Neural cell (in vitro differentiated cells): ENCODE measurements at regions not wholly inside any gene's neighbourhood (a gene's known extent, or its start where the extent isn't known, plus 50 kb on each side); places are given as distances from the start of the nearest gene placed in this dataset.

Experiments
- H2AFZ ChIP-seq: fragments of 200-600, 300-800 bp; sonication (generic), shearing (Covaris generic); 2 replicates; pipeline ENCODE4 v1.6.0; 2014; ENCODE audit warnings: low read depth, mild to moderate bottlenecking, antibody characterized with exemption, low read length, moderate library complexity
- H3F3A ChIP-seq: fragments of 200-600 bp; shearing (Covaris generic); 2 replicates; pipeline ENCODE4 v1.6.1; 2016; ENCODE audit warnings: mild to moderate bottlenecking, moderate library complexity, mixed read lengths, antibody characterized with exemption, low read length; ENCODE audit not compliant: insufficient read depth, poor library complexity, severe bottlenecking
- H3K27ac ChIP-seq: fragments of 200-600, 300-800 bp; sonication (generic), shearing (Covaris generic); 2 replicates; pipeline ENCODE4 v1.5.1; 2014; ENCODE audit warnings: mild to moderate bottlenecking, low read length, moderate library complexity
- H3K27me3 ChIP-seq: fragments of 300-800, 200-600 bp; sonication (generic), shearing (Covaris generic); 2 replicates; pipeline ENCODE4 v1.6.0; 2014; ENCODE audit warnings: mild to moderate bottlenecking, low read depth, low read length, moderate library complexity; ENCODE audit not compliant: insufficient read depth
- H3K36me3 ChIP-seq: fragments of 300-800, 200-600 bp; sonication (generic), shearing (Covaris generic); 2 replicates; pipeline ENCODE4 v1.5.1; 2014; ENCODE audit warnings: mild to moderate bottlenecking, antibody characterized with exemption, low read length, moderate library complexity; ENCODE audit not compliant: insufficient read depth
- H3K4me2 ChIP-seq: fragments of 300-800, 200-600 bp; sonication (generic), shearing (Covaris generic); 2 replicates; pipeline ENCODE4 v1.6.0; 2014; ENCODE audit warnings: mild to moderate bottlenecking, low read length
- H3K4me3 ChIP-seq: fragments of 300-800, 200-600 bp; sonication (generic), shearing (Covaris generic); 2 replicates; pipeline ENCODE4 v1.5.1; 2014; ENCODE audit warnings: mild to moderate bottlenecking, low read length, moderate library complexity
- H3K79me2 ChIP-seq: fragments of 200-600 bp; shearing (Covaris generic); replicated peaks from 2 replicates; pipeline ENCODE4 v1.6.0; 2014; ENCODE audit warnings: mild to moderate bottlenecking, low read length, moderate library complexity; ENCODE audit not compliant: insufficient read depth
- H3K9ac ChIP-seq: fragments of 300-800, 200-600 bp; sonication (generic), shearing (Covaris generic); 2 replicates; pipeline ENCODE4 v1.6.1; 2016; ENCODE audit warnings: mild to moderate bottlenecking, low read length, mixed read lengths
- H3K9me2 ChIP-seq: fragments of 200-600 bp; shearing (Covaris generic); 2 replicates; pipeline ENCODE4 v1.6.1; 2016; ENCODE audit warnings: mild to moderate bottlenecking, low read length, mixed read lengths; ENCODE audit not compliant: insufficient read depth
- H3K9me3 ChIP-seq: fragments of 200-600, 300-800 bp; sonication (generic), shearing (Covaris generic); 2 replicates; pipeline ENCODE4 v1.6.1; 2016; ENCODE audit warnings: mild to moderate bottlenecking, mixed run types, low read length, moderate library complexity, mixed read lengths
- H4K20me1 ChIP-seq: fragments of 200-600 bp; shearing (Covaris generic); 2 replicates; pipeline ENCODE4 v1.6.1; 2016; ENCODE audit warnings: mild to moderate bottlenecking, mixed run types; ENCODE audit not compliant: insufficient read depth
- EP300 ChIP-seq: fragments of 450-650 bp; conservative IDR thresholded peaks from 2 replicates; pipeline ENCODE4 v1.6.1; 2014; ENCODE audit warnings: antibody characterized with exemption, mild to moderate bottlenecking, moderate library complexity; ENCODE audit not compliant: poor library complexity, severe bottlenecking
- EZH2 ChIP-seq: fragments of 200-600, 300-800 bp; shearing (Covaris generic), sonication (generic); IDR thresholded peaks from 2 replicates; pipeline ENCODE4 v1.6.1; 2014; ENCODE audit warnings: antibody characterized with exemption, low read length, borderline replicate concordance, mild to moderate bottlenecking; ENCODE audit not compliant: insufficient read depth, poor library complexity, severe bottlenecking
- MXI1 ChIP-seq: fragments of 450-650 bp; conservative IDR thresholded peaks from 2 replicates; pipeline ENCODE4 v1.6.1; 2014; ENCODE audit warnings: antibody characterized with exemption, mild to moderate bottlenecking; ENCODE audit not compliant: poor library complexity, severe bottlenecking
- POLR2AphosphoS5 ChIP-seq: IDR thresholded peaks from 2 replicates; pipeline ENCODE4 v1.6.1; 2012
- RAD21 ChIP-seq: fragments of 450-650 bp; conservative IDR thresholded peaks from 2 replicates; pipeline ENCODE4 v1.6.1; 2014; ENCODE audit warnings: antibody characterized with exemption, mild to moderate bottlenecking, moderate library complexity
- SMC3 ChIP-seq: fragments of 450-650 bp; conservative IDR thresholded peaks from 2 replicates; pipeline ENCODE4 v1.6.1; 2014; ENCODE audit warnings: antibody characterized with exemption, mild to moderate bottlenecking, moderate library complexity; ENCODE audit not compliant: poor library complexity
- TF ChIP-seq, protein P1 (sequence below): fragments of 450-650 bp; IDR thresholded peaks from 2 replicates; pipeline ENCODE4 v1.5.1; 2014; ENCODE audit warnings: antibody characterized with exemption, mild to moderate bottlenecking, moderate library complexity; ENCODE audit not compliant: poor library complexity, severe bottlenecking

DNA sequence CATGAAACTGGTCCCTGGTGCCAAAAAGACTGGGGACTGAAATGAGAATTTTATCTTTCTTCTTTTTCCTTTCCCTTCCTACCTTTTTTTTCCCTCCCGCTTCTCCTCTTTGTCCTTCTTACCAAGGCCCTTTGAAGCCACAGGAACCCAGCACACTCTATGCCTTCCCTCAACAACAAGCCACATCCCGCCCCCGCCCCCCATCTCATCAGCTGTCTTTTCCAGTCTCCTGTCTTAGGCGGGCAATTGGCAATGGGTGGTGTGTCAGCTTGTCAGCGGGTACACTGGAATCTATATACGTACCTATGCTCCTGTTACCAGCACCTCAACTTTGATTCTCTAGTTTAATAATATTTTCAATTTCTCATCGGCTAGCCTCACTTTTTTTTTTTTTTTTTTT, 56.3 kb upstream of the CHD2 start:
- Histone ChIP-seq H3K79me2 (no peaks in the 10 kb centered on the region), H3K27me3 (no peaks in the 10 kb centered on the region), H2AFZ (no peak overlapping the region), H3K9me3 (no peaks in the 10 kb centered on the region), H3K27ac (no peak overlapping the region), H3K4me2 (no peak overlapping the region), H3K9me2 (no peaks in the 10 kb centered on the region), H3K36me3 (no peaks in the 10 kb centered on the region), H3K4me3 (no peak overlapping the region), H4K20me1 (no peaks in the 10 kb centered on the region), H3F3A (no peaks in the 10 kb centered on the region), H3K9ac (no peak overlapping the region)
- TF ChIP-seq MXI1: no peak
- TF ChIP-seq POLR2AphosphoS5: no peak

DNA sequence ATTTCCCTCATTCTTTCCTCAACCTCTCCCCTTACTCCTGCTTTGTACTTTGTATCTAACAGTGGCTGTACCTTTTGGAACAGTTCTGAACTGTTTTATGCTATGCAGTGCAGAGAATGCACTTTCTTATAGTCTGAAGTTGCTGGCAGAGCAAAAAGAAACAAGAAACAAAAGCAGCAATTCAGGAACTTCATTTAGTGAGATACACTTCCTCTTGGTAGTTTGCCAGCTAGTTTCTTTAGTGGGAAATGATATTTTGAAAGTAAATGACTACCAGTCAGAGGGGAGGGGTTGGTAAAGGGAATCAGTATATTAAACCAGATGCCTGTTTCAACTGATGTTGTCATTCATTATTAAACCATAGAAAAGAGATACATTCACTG, 55.0 kb upstream of the CHD2 start:
- H2AFZ ChIP-seq: no peak overlapping the region

DNA sequence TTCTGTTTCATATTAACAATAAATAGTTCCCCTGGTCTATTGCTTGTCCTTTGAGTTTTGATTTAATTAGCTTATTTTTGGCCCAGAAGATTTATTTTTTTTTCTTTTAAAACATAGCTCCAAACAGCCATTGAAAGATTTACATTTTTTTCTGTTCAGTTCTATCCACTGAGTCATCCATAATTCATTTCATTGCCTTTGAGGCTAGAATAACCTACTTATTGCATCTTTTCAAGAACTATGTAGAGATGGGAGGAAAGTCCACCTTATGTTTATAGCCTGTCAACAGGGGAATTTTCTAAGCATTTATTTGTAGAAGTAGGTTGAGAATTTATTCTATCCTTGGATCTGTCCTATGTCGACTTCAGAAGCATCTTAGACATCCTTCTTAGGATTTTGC, 53.4 kb upstream of the CHD2 start:
- TF ChIP-seq, protein P1, sequence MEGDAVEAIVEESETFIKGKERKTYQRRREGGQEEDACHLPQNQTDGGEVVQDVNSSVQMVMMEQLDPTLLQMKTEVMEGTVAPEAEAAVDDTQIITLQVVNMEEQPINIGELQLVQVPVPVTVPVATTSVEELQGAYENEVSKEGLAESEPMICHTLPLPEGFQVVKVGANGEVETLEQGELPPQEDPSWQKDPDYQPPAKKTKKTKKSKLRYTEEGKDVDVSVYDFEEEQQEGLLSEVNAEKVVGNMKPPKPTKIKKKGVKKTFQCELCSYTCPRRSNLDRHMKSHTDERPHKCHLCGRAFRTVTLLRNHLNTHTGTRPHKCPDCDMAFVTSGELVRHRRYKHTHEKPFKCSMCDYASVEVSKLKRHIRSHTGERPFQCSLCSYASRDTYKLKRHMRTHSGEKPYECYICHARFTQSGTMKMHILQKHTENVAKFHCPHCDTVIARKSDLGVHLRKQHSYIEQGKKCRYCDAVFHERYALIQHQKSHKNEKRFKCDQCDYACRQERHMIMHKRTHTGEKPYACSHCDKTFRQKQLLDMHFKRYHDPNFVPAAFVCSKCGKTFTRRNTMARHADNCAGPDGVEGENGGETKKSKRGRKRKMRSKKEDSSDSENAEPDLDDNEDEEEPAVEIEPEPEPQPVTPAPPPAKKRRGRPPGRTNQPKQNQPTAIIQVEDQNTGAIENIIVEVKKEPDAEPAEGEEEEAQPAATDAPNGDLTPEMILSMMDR: no peak
- TF ChIP-seq RAD21 (no peak), EZH2 (no peak), EP300 (no peak), MXI1 (no peak), SMC3 (no peak)
- no peaks in the 10 kb centered on the region for H3K36me3 ChIP-seq
- no peaks in the 10 kb centered on the region for H3K9me3 ChIP-seq
- no peaks in the 10 kb centered on the region for H4K20me1 ChIP-seq
- no peaks in the 10 kb centered on the region for H3F3A ChIP-seq
- H3K27ac ChIP-seq: no peak overlapping the region
- H3K27me3 ChIP-seq: no peaks in the 10 kb centered on the region
- H3K79me2 ChIP-seq: no peaks in the 10 kb centered on the region
- no peak overlapping the region for H3K4me3 ChIP-seq
- no peak overlapping the region for H2AFZ ChIP-seq
- H3K9ac ChIP-seq: no peak overlapping the region
- H3K4me2 ChIP-seq: no peak overlapping the region
- no peaks in the 10 kb centered on the region for H3K9me2 ChIP-seq

More for the DNA sequence above, 55.0 kb upstream of the CHD2 start:
- Histone ChIP-seq H3K4me2 (no peak overlapping the region), H3K27ac (no peak overlapping the region), H3K36me3 (no peaks in the 10 kb centered on the region), H3K9me2 (no peaks in the 10 kb centered on the region), H3F3A (no peaks in the 10 kb centered on the region), H3K27me3 (no peaks in the 10 kb centered on the region), H3K9me3 (no peaks in the 10 kb centered on the region), H4K20me1 (no peaks in the 10 kb centered on the region), H3K79me2 (no peaks in the 10 kb centered on the region), H3K4me3 (no peak overlapping the region), H3K9ac (no peak overlapping the region)
- TF ChIP-seq EZH2: no peak
- no peak for TF ChIP-seq EP300
- TF ChIP-seq, protein P1: no peak
- no peak for TF ChIP-seq SMC3
- TF ChIP-seq MXI1: no peak
- no peak for TF ChIP-seq POLR2AphosphoS5
- no peak for TF ChIP-seq RAD21
